Fibroblast of the conjunctiva (primary cell): ENCODE measurements at regions not wholly inside any gene's neighbourhood (a gene's known extent, or its start where the extent isn't known, plus 50 kb on each side); places are given as distances from the start of the nearest gene placed in this dataset.

Experiments used
- DNase-seq: peaks from one replicate; pipeline ENCODE4 v3.0.0-alpha.2; 2010; ENCODE audit warnings: low read depth

- no peak for DNase-seq
These were observed 231.6 kb downstream of the MRPL39 start for GRCh38 chr21:25375675-25376074.

GRCh38 chr21:25373126-25374082 lies 233.9 kb downstream of the MRPL39 start:
- no peak for DNase-seq

- no peak for DNase-seq
These were observed 235.3 kb downstream of the MRPL39 start for GRCh38 chr21:25371841-25372425.

- peak; percentile 71 for DNase-seq
These were observed 237.0 kb downstream of the MRPL39 start for GRCh38 chr21:25370311-25370744.

GRCh38 chr21:25369524-25370300 lies 237.6 kb downstream of the MRPL39 start:
- no peak for DNase-seq

GRCh38 chr21:25368531-25368930 lies 238.8 kb downstream of the MRPL39 start:
- no peak for DNase-seq

- DNase-seq: no peak
These were observed 241.2 kb downstream of the MRPL39 start for GRCh38 chr21:25366116-25366515.

- DNase-seq: no peak
These were observed 244.7 kb downstream of the MRPL39 start for GRCh38 chr21:25362375-25363267.

GRCh38 chr21:25361765-25362164 lies 245.5 kb downstream of the MRPL39 start:
- DNase-seq: no peak

- DNase-seq: no peak
These were observed 246.2 kb downstream of the MRPL39 start for GRCh38 chr21:25361097-25361496.

- DNase-seq: no peak
These were observed 246.7 kb downstream of the MRPL39 start for GRCh38 chr21:25360593-25360992.

GRCh38 chr21:25359724-25360123 lies 247.6 kb downstream of the MRPL39 start:
- DNase-seq: no peak

- peak; percentile 30 for DNase-seq
These were observed 257.2 kb downstream of the MRPL39 start for GRCh38 chr21:25350056-25350455.

- DNase-seq: no peak
These were observed 263.3 kb downstream of the MRPL39 start for GRCh38 chr21:25343774-25344545.

GRCh38 chr21:25342816-25343215 lies 264.5 kb downstream of the MRPL39 start:
- DNase-seq: no peak

GRCh38 chr21:25341981-25342380 lies 265.3 kb downstream of the MRPL39 start:
- DNase-seq: no peak

GRCh38 chr21:25338415-25338814 lies 268.9 kb downstream of the MRPL39 start:
- DNase-seq: no peak

- DNase-seq: no peak
These were observed 273.1 kb downstream of the MRPL39 start for GRCh38 chr21:25334046-25334730.

- no peak for DNase-seq
These were observed 276.0 kb downstream of the MRPL39 start for GRCh38 chr21:25331286-25331685.

GRCh38 chr21:25330266-25330665 lies 277.0 kb downstream of the MRPL39 start:
- DNase-seq: peak; percentile 47
